Lung (tissue), 11 donors: ENCODE measurements at regions not wholly inside any gene's neighbourhood (a gene's known extent, or its start where the extent isn't known, plus 50 kb on each side); places are given as distances from the start of the nearest gene placed in this dataset.

Experiments
- ATAC-seq: fragments of 200-7000 bp; cut with Tn5 transposase; one replicate; pipeline ENCODE4 v1.9.1; 2020; ENCODE audit warnings: moderate number of reproducible peaks; ENCODE audit not compliant: insufficient read depth, low FRiP score
- DNase-seq, 3 donors: peaks; one replicate each; pipeline ENCODE4 v3.0.0-alpha.2; 2013 to 2017
- H3K27ac ChIP-seq, 2 donors: one replicate each; pipeline ENCODE4 v1.5.1; 2013; ENCODE audit warnings: mild to moderate bottlenecking in 2 of 2, moderate library complexity in 2 of 2, control low read depth in 1 of 2, inconsistent platforms in 1 of 2, low read depth in 1 of 2, low read length in 1 of 2
- H3K27me3 ChIP-seq, 3 donors: one replicate each; pipeline ENCODE4 v1.5.1; 2013; ENCODE audit warnings: low read length in 2 of 3; ENCODE audit not compliant: control insufficient read depth in 3 of 3, insufficient read depth in 3 of 3
- H3K36me3 ChIP-seq, 4 donors: one replicate each; pipeline ENCODE4 v1.5.1; 2013; ENCODE audit warnings: low read length in 4 of 4, mild to moderate bottlenecking in 1 of 4, moderate library complexity in 1 of 4; ENCODE audit not compliant: control insufficient read depth in 4 of 4, insufficient read depth in 4 of 4
- H3K4me1 ChIP-seq, 5 donors: one replicate each; pipeline ENCODE4 v1.5.1; 2013; ENCODE audit warnings: low read length in 5 of 5, mild to moderate bottlenecking in 2 of 5, moderate library complexity in 1 of 5; ENCODE audit not compliant: control insufficient read depth in 5 of 5, insufficient read depth in 5 of 5
- H3K4me3 ChIP-seq: one replicate; pipeline ENCODE4 v1.5.1; 2013; ENCODE audit warnings: mild to moderate bottlenecking, control low read depth, moderate library complexity
- H3K9ac ChIP-seq, 2 donors: one replicate each; pipeline ENCODE4 v1.5.1; 2013; ENCODE audit warnings: low read length in 2 of 2, control low read depth in 1 of 2; ENCODE audit not compliant: insufficient read depth in 1 of 2
- H3K9me3 ChIP-seq, 4 donors: one replicate each; pipeline ENCODE4 v1.5.1; 2013; ENCODE audit warnings: low read length in 3 of 4, mild to moderate bottlenecking in 1 of 4, moderate library complexity in 1 of 4; ENCODE audit not compliant: control insufficient read depth in 4 of 4, insufficient read depth in 3 of 4
- WGBS, 2 donors: extraction: QIAGEN DNeasy Blood & Tissue Kit; methylation state at CpG; one replicate each; pipeline ENCODE4 v1.1.7; 2013; 5-methylcytosine and 5-hydroxymethylcytosine counted together
- TF ChIP-seq, protein P1 (sequence below): IDR thresholded peaks from 2 replicates; pipeline ENCODE4 v1.5.1; 2012; ENCODE audit warnings: mild to moderate bottlenecking; ENCODE audit errors: control extremely low read depth, extremely low read depth
- donor health status: control.
- donor health status: control.
- donor health status: Bipolar disorder and iron deficiency.
- donor health status: healthy.
- donor health status: DM: yes; HTN: yes; CAD: no.

DNA sequence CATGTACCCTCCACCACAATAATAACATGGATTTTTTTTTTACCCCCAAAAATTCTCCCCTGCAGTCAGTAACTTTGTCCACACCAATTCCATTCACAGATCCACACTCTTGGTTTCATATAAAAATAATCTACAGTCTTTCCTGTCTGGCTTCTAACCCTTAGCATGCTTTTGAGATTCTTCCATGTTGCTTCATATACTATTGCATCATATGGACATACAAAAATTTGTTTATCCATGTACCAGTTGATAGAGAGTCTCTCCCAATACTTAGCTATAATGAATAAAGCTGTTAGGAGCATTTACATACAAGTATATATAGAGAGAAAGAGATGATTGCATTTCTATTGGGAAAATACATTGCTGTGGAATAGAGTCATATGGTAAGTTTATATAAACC is 575.0 kb downstream of the XPNPEP1 start:
- ATAC-seq = no peak
- no peak overlapping the region for H3K4me3 ChIP-seq
- no peak for DNase-seq
- TF ChIP-seq, protein P1, sequence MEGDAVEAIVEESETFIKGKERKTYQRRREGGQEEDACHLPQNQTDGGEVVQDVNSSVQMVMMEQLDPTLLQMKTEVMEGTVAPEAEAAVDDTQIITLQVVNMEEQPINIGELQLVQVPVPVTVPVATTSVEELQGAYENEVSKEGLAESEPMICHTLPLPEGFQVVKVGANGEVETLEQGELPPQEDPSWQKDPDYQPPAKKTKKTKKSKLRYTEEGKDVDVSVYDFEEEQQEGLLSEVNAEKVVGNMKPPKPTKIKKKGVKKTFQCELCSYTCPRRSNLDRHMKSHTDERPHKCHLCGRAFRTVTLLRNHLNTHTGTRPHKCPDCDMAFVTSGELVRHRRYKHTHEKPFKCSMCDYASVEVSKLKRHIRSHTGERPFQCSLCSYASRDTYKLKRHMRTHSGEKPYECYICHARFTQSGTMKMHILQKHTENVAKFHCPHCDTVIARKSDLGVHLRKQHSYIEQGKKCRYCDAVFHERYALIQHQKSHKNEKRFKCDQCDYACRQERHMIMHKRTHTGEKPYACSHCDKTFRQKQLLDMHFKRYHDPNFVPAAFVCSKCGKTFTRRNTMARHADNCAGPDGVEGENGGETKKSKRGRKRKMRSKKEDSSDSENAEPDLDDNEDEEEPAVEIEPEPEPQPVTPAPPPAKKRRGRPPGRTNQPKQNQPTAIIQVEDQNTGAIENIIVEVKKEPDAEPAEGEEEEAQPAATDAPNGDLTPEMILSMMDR = no peak
- peaks cover 0 to 7% (median 3%) of the 10 kb centered on the region in 4 donors for H3K9me3 ChIP-seq
- H3K36me3 ChIP-seq = no peaks in the 10 kb centered on the region
- no peaks in the 10 kb centered on the region for H3K27me3 ChIP-seq
- H3K27ac ChIP-seq = no peak overlapping the region
- no peaks in the 10 kb centered on the region for H3K4me1 ChIP-seq
- H3K9ac ChIP-seq = no peak overlapping the region

DNA sequence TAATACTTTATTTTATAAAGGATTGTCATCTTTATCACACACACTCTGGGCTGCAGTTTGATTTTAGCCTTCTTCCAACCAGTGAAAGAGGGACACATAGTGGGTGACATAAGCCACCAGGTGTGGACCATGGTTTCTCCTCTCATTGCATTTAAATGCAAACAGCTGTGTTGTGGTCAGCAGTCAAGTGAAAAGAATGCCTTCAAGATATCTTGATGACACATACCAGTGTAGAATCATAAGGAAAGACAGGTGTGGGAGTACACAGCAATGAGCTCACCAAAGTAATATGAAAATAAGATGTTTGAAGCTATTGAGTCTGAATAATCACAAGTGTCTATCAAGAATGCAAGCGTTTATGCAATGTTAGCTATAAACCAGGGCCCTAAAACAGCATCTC is 580.0 kb downstream of the XPNPEP1 start:
- Histone ChIP-seq H3K9me3 (no peaks in the 10 kb centered on the region), H3K27me3 (no peaks in the 10 kb centered on the region), H3K4me3 (no peak overlapping the region), H3K4me1 (no peaks in the 10 kb centered on the region), H3K36me3 (no peaks in the 10 kb centered on the region), H3K9ac (no peak overlapping the region), H3K27ac (no peak overlapping the region)
- ATAC-seq = no peak
- TF ChIP-seq, protein P1 = no peak
- 84 to 90% methylated on average over 1 of the region's 1 CpG for WGBS, 2 donors
- DNase-seq = no peak

DNA sequence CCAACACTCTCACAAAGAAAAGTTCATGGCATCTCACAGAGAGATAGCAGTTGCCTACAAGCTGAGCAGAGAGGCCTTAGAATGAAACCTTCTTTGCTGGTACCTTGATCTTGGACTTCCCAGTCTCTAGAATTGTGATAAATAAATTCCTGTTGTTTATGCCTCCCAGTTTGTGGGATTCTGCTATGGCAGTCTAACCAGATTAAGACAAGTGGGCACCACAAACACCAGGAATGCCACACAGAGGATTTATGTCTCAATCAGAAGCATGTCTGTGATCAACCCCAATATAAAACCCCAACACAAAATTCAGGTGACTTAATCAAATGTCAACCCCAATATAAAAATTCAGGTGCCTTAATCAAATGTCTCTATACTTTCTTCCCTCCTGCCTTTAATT is 581.3 kb downstream of the XPNPEP1 start:
- Histone ChIP-seq H3K27ac (no peak overlapping the region), H3K4me3 (no peak overlapping the region), H3K4me1 (no peaks in the 10 kb centered on the region), H3K9me3 (no peaks in the 10 kb centered on the region), H3K9ac (no peak overlapping the region), H3K27me3 (no peaks in the 10 kb centered on the region), H3K36me3 (no peaks in the 10 kb centered on the region)
- no peak for DNase-seq
- ATAC-seq = no peak
- TF ChIP-seq, protein P1 = no peak

DNA sequence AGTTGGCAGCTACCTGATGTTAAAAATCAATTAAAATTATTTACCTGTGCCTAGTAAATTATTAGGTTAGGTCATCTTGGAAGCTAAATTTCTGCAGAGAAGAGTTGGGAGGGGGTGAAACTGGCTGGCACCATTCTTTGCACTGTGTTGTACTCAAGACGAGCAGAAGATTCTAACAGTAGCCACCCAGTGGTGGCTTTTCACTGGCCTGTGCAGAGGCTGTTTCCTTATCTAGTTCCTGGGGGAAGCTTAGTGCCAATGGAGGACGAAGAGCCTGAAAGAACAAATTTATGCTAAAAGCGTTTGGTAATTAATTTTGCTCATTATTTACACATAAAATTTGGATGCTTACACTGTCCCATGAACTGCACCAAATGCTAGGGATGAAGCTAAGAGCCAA is 595.3 kb downstream of the XPNPEP1 start:
- H3K9ac ChIP-seq = no peak overlapping the region
- H3K4me3 ChIP-seq = no peak overlapping the region
- TF ChIP-seq, protein P1 = no peak
- WGBS, 2 donors = 80 to 83% methylated on average over 3 of the region's 3 CpGs
- no peaks in the 10 kb centered on the region for H3K9me3 ChIP-seq
- ATAC-seq (no peak), DNase-seq (no peak)
- H3K4me1 ChIP-seq = no peaks in the 10 kb centered on the region
- no peaks in the 10 kb centered on the region for H3K36me3 ChIP-seq
- no peak overlapping the region for H3K27ac ChIP-seq
- H3K27me3 ChIP-seq = no peaks in the 10 kb centered on the region
